ENCODE measurements at regions not wholly inside any gene's neighbourhood (a gene's known extent, or its start where the extent isn't known, plus 50 kb on each side); places are given as distances from the start of the nearest gene placed in this dataset.
"Not testable (repeated sequence)": the region's sequence is repeated elsewhere in the genome, so short reads cannot be mapped to it uniquely, and the experiment has no call there.

DNA sequence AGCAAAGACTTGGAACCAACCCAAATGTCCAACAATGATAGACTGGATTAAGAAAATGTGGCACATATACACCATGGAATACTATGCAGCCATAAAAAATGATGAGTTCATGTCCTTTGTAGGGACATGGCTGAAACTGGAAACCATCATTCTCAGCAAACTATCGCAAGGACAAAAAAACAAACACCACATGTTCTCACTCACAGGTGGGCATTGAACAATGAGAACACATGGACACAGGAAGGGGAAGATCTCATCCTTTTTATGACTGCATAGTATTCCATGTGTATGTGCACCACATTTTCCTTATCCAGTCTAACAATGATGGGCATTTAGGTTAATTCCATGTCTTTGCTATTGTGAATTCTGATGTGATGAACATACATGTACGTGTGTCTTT is 652.0 kb upstream of the LRRN3 start:
- H2BK5ac ChIP-seq (ENCODE audit: low read depth, low read length, poor library complexity, severe bottlenecking); H3K9me3 ChIP-seq (ENCODE audit: control insufficient read depth, insufficient read depth, low read length); H3K4me1 ChIP-seq (ENCODE audit: control insufficient read depth, insufficient read depth, low read length); H3K14ac ChIP-seq (replicated peaks; ENCODE audit: low read depth, low read length); H2BK20ac ChIP-seq (ENCODE audit: low read depth, low read length); H2AK5ac ChIP-seq (ENCODE audit: low read depth, low read length); H2AFZ ChIP-seq (replicated peaks; ENCODE audit: low read length, poor library complexity); dilution Hi-C loops (cut with HindIII; ENCODE audit: low sequenced_read_pairs, unreplicated experiment); H3K4me2 ChIP-seq (ENCODE audit: low read depth, low read length); H3K9ac ChIP-seq (ENCODE audit: low read depth, low read length); H2BK120ac ChIP-seq (ENCODE audit: low read depth, low read length); H2BK15ac ChIP-seq (ENCODE audit: low read depth, low read length); H4K91ac ChIP-seq (ENCODE audit: insufficient read depth, low read depth, low read length); H3K36me3 ChIP-seq (ENCODE audit: control insufficient read depth, insufficient read depth, low read length); H3K4ac ChIP-seq (ENCODE audit: low read depth, low read length); H3K23ac ChIP-seq (ENCODE audit: low read depth, low read length); H4K8ac ChIP-seq (ENCODE audit: low read depth in 2 of 2, low read length in 2 of 2); H4K5ac ChIP-seq (ENCODE audit: low read depth, low read length); H4K20me1 ChIP-seq (ENCODE audit: insufficient read depth, low read length); intact Hi-C loops (cut with micrococcal nuclease); H3K27me3 ChIP-seq (ENCODE audit: control insufficient read depth, insufficient read depth, low read length); DNase-seq; H3K18ac ChIP-seq (ENCODE audit: low read depth, low read length); BruUV-seq (replicated peaks); H3K27ac ChIP-seq (ENCODE audit: insufficient read depth, low read length); CTCF ChIA-PET; ATAC-seq (ENCODE audit: low read depth); H3K9me1 ChIP-seq (ENCODE audit: insufficient read depth, low read length); H3K56ac ChIP-seq (ENCODE audit: extremely low read depth, insufficient read depth, low read length); H3K79me1 ChIP-seq (ENCODE audit: low read depth in 1 of 2, low read length in 2 of 2); H2AK9ac ChIP-seq (replicated peaks; ENCODE audit: low read depth, low read length, poor library complexity); H3K4me3 ChIP-seq (ENCODE audit: insufficient read depth, low read depth, low read length): not testable (repeated sequence)
- in situ Hi-C loops (cut with MboI; ENCODE audit: low sequenced_read_pairs): loop anchor here (25.0 kb wide), 1 partner anchor 1827 kb away; no protein-coding TSS in a partner anchor
- no CpG with 5 or more reads among the region's 2 CpGs for WGBS, 2 experiments (ENCODE audit: extremely low coverage in 2 of 2, insufficient read length in 1 of 2)
- POLR2A ChIA-PET (ENCODE audit: unreplicated experiment): interaction anchor here (0.5 kb wide), 1 partner anchor 95 kb away, joined by 3 read pairs; no protein-coding TSS in a partner anchor
